Progenitor cell of endocrine pancreas (in vitro differentiated cells): ENCODE measurements at regions not wholly inside any gene's neighbourhood (a gene's known extent, or its start where the extent isn't known, plus 50 kb on each side); places are given as distances from the start of the nearest gene placed in this dataset.
"Not testable (repeated sequence)": the region's sequence is repeated elsewhere in the genome, so short reads cannot be mapped to it uniquely, and the experiment has no call there.

Experiments used
- DNase-seq: peaks from one replicate; pipeline ENCODE4 v3.0.0; 2021; ENCODE audit warnings: low spot score; ENCODE audit not compliant: unreplicated experiment
- H3K27ac Mint-ChIP-seq: 2 replicates; pipeline ENCODE4 v1.8.0; 2021; ENCODE audit warnings: mild to moderate bottlenecking, moderate library complexity, mixed read lengths
- H3K27me3 Mint-ChIP-seq: 2 replicates; pipeline ENCODE4 v1.8.0; 2021; ENCODE audit warnings: mixed read lengths
- H3K36me3 Mint-ChIP-seq: 2 replicates; pipeline ENCODE4 v1.8.0; 2022; ENCODE audit warnings: mixed read lengths; ENCODE audit not compliant: insufficient read depth
- H3K4me1 Mint-ChIP-seq: 2 replicates; pipeline ENCODE4 v1.8.0; 2021; ENCODE audit warnings: low read depth, mixed read lengths
- H3K4me3 Mint-ChIP-seq: 2 replicates; pipeline ENCODE4 v1.8.0; 2021; ENCODE audit warnings: low read depth, mild to moderate bottlenecking, moderate library complexity, mixed read lengths
- H3K9me3 Mint-ChIP-seq: 2 replicates; pipeline ENCODE4 v1.8.0; 2021; ENCODE audit warnings: low read depth, mixed read lengths
- TF ChIP-seq, protein P1 (sequence below): fragments of 200-600 bp; sonication (generic); IDR thresholded peaks from one replicate; pipeline ENCODE4 v1.5.0; 2021; ENCODE audit warnings: antibody characterized with exemption, mild to moderate bottlenecking; ENCODE audit not compliant: unreplicated experiment

DNA sequence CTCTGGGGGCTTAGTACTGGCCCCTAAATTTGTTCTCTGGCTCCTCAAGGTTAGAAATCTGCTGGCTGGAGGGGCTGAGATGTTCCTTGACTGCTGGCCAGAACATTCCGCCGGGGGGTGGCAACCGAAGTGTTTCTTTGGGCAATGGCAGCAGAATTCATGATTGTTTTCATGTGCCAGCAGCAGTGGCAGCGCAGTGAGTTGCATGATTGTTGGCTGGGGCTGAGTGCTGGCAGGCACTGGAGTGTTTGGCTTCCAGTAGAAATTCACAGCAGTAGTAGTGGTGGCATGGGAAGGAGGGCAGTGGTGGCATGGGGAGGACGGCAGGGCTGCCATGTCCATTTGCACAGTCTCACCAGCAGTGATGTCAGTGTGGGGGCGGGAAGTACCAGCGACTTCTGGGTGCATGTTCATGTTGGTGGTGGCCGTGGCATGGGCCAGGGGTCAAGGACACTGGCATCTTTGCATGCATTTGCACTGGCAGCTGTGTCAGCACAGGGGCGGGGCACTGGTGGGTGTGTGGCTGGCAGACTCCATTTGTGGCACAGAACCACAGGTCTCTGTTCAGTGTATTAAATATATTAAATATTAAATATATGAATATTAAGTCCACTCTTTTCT lies 130.6 kb upstream of the CDH7 start:
- DNase-seq: no peak
- Mint-ChIP-seq H3K4me1 (no peaks in the 10 kb centered on the region), H3K4me3 (no peak overlapping the region), H3K36me3 (no peaks in the 10 kb centered on the region), H3K27ac (no peak overlapping the region), H3K9me3 (peaks cover 12% of the 10 kb centered on the region), H3K27me3 (no peaks in the 10 kb centered on the region)
- TF ChIP-seq, protein P1, sequence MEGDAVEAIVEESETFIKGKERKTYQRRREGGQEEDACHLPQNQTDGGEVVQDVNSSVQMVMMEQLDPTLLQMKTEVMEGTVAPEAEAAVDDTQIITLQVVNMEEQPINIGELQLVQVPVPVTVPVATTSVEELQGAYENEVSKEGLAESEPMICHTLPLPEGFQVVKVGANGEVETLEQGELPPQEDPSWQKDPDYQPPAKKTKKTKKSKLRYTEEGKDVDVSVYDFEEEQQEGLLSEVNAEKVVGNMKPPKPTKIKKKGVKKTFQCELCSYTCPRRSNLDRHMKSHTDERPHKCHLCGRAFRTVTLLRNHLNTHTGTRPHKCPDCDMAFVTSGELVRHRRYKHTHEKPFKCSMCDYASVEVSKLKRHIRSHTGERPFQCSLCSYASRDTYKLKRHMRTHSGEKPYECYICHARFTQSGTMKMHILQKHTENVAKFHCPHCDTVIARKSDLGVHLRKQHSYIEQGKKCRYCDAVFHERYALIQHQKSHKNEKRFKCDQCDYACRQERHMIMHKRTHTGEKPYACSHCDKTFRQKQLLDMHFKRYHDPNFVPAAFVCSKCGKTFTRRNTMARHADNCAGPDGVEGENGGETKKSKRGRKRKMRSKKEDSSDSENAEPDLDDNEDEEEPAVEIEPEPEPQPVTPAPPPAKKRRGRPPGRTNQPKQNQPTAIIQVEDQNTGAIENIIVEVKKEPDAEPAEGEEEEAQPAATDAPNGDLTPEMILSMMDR: no peak

DNA sequence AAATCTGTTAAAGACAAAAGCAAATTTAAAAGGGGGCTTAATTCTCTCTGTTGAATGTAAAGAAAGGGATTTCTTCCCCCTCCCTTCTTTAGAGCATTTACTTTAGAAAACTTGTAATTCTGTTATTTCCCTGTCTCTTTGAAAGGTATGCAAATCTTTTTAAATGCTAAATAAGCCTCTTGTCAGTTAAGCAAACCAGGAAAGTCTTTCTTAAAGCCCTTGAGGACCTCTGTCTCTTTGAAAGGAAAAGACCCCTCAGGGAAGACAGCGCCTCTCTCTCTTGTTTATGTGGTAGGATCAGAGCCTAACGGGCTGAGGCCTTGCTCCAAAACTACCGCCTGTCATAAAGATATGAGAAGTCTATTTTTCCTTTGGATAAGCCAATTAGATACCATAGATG lies 139.9 kb upstream of the CDH7 start:
- no peak for DNase-seq
- Mint-ChIP-seq H3K27me3 (no peaks in the 10 kb centered on the region), H3K27ac (no peak overlapping the region), H3K9me3 (no peaks in the 10 kb centered on the region), H3K36me3 (no peaks in the 10 kb centered on the region), H3K4me1 (peaks cover 2% of the 10 kb centered on the region), H3K4me3 (no peak overlapping the region)
- TF ChIP-seq, protein P1: no peak

DNA sequence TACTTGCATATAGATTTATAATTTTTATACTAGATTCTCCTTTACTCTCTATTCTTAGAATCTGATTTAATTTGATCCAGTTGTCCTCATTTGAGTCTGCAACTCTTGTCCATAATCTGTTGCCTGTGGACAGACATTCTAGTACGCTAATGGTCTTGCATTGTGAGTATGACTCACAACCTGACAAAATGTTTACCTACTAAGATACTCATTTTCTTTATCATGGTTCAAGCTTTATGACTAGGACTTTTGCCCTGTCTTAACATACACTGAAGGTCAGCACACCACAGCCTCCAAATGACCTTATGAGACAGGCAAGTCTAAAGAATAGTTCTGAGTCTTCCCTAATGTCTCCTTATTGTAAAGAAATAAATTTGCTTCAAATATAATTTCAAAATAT lies 142.3 kb upstream of the CDH7 start:
- Mint-ChIP-seq H3K36me3 (no peaks in the 10 kb centered on the region), H3K9me3 (no peaks in the 10 kb centered on the region), H3K27me3 (no peaks in the 10 kb centered on the region), H3K4me1 (peaks cover 2% of the 10 kb centered on the region), H3K27ac (no peak overlapping the region), H3K4me3 (no peak overlapping the region)
- no peak for DNase-seq
- TF ChIP-seq, protein P1: no peak

DNA sequence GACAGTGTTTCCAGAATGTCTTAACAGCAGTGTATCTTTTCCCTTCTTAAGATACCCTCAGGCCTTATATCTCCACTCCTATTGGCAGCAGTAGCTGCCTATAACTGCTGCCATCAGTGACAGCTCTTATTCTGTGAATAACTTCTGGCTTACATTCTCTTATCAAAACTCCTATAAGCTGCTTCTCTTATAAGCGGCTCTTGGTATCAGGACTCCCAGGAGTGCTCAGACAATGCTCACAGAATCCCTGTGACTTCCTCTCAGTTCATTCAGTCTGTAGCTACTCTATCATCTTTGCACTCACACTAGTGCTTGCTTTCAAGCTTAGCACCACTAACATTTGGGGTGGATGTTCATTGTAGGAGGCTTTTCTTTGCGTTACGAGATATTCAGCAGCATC lies 143.7 kb upstream of the CDH7 start:
- Mint-ChIP-seq H3K27ac (no peak overlapping the region), H3K36me3 (no peaks in the 10 kb centered on the region), H3K9me3 (no peaks in the 10 kb centered on the region), H3K27me3 (no peaks in the 10 kb centered on the region), H3K4me3 (no peak overlapping the region), H3K4me1 (peaks cover 2% of the 10 kb centered on the region)
- no peak for DNase-seq
- TF ChIP-seq, protein P1: no peak

DNA sequence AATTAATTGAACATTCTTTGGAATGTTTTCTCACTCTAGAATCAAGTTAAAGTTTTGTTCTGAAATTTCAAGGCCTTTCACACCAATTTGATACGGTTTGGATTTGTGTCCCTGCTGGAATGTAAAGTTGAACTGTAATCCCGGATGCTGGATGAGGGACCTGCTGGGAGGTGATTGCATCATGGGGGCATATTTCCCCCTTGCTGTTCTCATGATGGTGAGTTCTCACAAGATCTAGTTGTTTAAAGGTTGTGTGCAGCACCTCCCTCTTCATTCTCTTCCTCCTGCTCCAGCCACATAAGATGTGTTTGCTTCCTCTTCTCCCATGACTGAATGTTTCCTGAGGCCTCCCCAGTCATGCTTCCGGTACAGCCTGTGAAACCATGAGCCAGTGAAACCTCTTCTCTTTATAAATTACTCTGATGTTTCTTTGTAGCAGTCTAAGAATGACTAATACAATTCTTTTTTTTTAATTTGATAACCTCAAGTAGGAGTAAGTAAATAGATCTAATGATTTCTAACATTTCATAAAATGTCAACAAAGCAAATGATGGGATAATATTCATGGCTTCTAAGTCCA lies 144.2 kb upstream of the CDH7 start:
- TF ChIP-seq, protein P1: no peak
- DNase-seq: no peak
- Mint-ChIP-seq H3K36me3 (no peaks in the 10 kb centered on the region), H3K4me1 (peaks cover 2% of the 10 kb centered on the region), H3K4me3 (no peak overlapping the region), H3K27me3 (no peaks in the 10 kb centered on the region), H3K27ac (no peak overlapping the region), H3K9me3 (no peaks in the 10 kb centered on the region)

DNA sequence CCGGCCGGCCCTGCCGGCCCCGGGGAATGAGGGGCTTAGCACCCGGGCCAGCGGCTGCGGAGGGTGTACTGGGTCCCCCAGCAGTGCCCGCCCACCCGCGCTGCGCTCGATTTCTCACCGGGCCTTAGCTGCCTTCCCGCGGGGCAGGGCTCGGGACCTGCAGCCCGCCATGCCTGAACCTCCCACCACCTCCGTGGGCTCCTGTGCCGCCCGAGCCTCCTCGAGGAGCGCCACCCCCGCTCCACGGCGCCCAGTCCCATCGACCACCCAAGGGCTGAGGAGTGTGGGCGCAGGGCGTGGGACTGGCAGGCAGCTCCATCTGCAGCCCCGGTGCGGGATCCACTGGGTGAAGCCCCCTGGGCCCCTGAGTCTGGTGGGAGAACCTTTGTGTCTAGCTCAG lies 145.5 kb upstream of the CDH7 start:
- H3K27ac Mint-ChIP-seq, H3K27me3 Mint-ChIP-seq, H3K36me3 Mint-ChIP-seq, DNase-seq, H3K4me1 Mint-ChIP-seq, H3K9me3 Mint-ChIP-seq, H3K4me3 Mint-ChIP-seq: not testable (repeated sequence)
